GM12878 (cell line): ENCODE measurements at regions not wholly inside any gene's neighbourhood (a gene's known extent, or its start where the extent isn't known, plus 50 kb on each side); places are given as distances from the start of the nearest gene placed in this dataset.

Experiments used
- ATAC-seq: fragments of 200-7000 bp; cut with Tn5 transposase; 3 replicates; pipeline ENCODE4 v1.9.1; 2020; ENCODE audit warnings: mild to moderate bottlenecking, moderate library complexity
- BruUV-seq: library from RNA; stranded (reverse); fragments of 400-500 nt; replicated peaks from 2 replicates; lab custom pipeline; 2021; lab: Mats Ljungman, UMichigan
- CTCF ChIA-PET: fragments of 300-600 bp; sonication (Branson Sonifier 250); formaldehyde crosslinking; extraction: SDS; loops from one replicate; lab custom pipeline; 2021; ENCODE audit warnings: inconsistent platforms; lab: Yijun Ruan, JAX
- POLR2A ChIA-PET: fragments of 350-600 bp; formaldehyde crosslinking; extraction: SDS; loops from one replicate; lab custom pipeline; 2021; ENCODE audit warnings: inconsistent platforms; lab: Charles Lee
- RAD21 ChIA-PET: fragments of 300-600 bp; sonication (Branson Sonifier 250); formaldehyde crosslinking; loops from one replicate; lab custom pipeline; 2023; ENCODE audit warnings: antibody characterized with exemption; ENCODE audit not compliant: unreplicated experiment; lab: Charles Lee
- SMC1A ChIA-PET: fragments of 300-600 bp; sonication (Branson Sonifier 250); formaldehyde crosslinking; loops from one replicate; lab custom pipeline; 2023; ENCODE audit not compliant: unreplicated experiment, uncharacterized antibody; lab: Charles Lee
- DNase-seq: peaks from one replicate; pipeline ENCODE4 v3.0.0-alpha.2; 2011; ENCODE audit warnings: low read depth, low spot score
- FAIRE-seq: peaks from 3 replicates; lab custom pipeline; 2011; peaks lifted over from hg19 to GRCh38; lab: Jason Lieb, UNC
- H2AFZ ChIP-seq: 2 replicates; pipeline ENCODE4 v1.6.0; 2011; ENCODE audit warnings: low read depth, low read length, control low read depth; ENCODE audit not compliant: control insufficient read depth
- H3K27ac ChIP-seq: 2 replicates; pipeline ENCODE4 v1.5.1; 2011; ENCODE audit warnings: control low read depth; ENCODE audit not compliant: control insufficient read depth, insufficient read depth
- H3K27me3 ChIP-seq, 2 experiments: replicated peaks in 1 of 2; 2 replicates each; pipeline versions ENCODE4 v1.6.0 to v1.6.1; 2011; ENCODE audit warnings: low read length in 1 of 2; ENCODE audit not compliant: control insufficient read depth in 2 of 2, insufficient read depth in 2 of 2
- H3K36me3 ChIP-seq, 2 experiments: 2 replicates each; pipeline ENCODE4 v1.5.1; 2011; ENCODE audit warnings: low read length in 1 of 2; ENCODE audit not compliant: control insufficient read depth in 2 of 2, insufficient read depth in 2 of 2
- H3K4me1 ChIP-seq: 2 replicates; pipeline ENCODE4 v1.6.1; 2011; ENCODE audit warnings: mild to moderate bottlenecking, low read length, moderate library complexity, mixed read lengths; ENCODE audit not compliant: control insufficient read depth, insufficient read depth
- H3K4me2 ChIP-seq: 2 replicates; pipeline ENCODE4 v1.6.0; 2011; ENCODE audit warnings: control low read depth; ENCODE audit not compliant: control insufficient read depth, insufficient read depth
- H3K4me3 ChIP-seq: fragments of 200-600 bp; sonication (generic); 2 replicates; pipeline ENCODE4 v1.5.1; 2016
- H3K79me2 ChIP-seq: 2 replicates; pipeline ENCODE4 v1.6.0; 2011; ENCODE audit warnings: low read length; ENCODE audit not compliant: control insufficient read depth, insufficient read depth
- H3K9ac ChIP-seq: 2 replicates; pipeline ENCODE4 v1.8.0; 2011; ENCODE audit warnings: low read length, control low read depth, mixed read lengths; ENCODE audit not compliant: control insufficient read depth, insufficient read depth
- H3K9me3 ChIP-seq: replicated peaks from 3 replicates; pipeline ENCODE4 v1.5.1; 2011; ENCODE audit warnings: mild to moderate bottlenecking, low read length; ENCODE audit not compliant: control insufficient read depth, insufficient read depth
- H4K20me1 ChIP-seq: 2 replicates; pipeline ENCODE4 v1.6.0; 2011; ENCODE audit not compliant: control insufficient read depth, insufficient read depth
- BACH1 ChIP-seq: fragments of 450-650 bp; IDR thresholded peaks from 2 replicates; pipeline ENCODE4 v1.6.1; 2017; ENCODE audit warnings: mild to moderate bottlenecking, borderline replicate concordance
- ETV6 ChIP-seq, 2 experiments: fragments of 450-650 bp in 1 of 2; IDR thresholded peaks in 1 of 2; conservative IDR thresholded peaks in 1 of 2; 2 replicates each; pipeline ENCODE4 v1.6.1; 2014; ENCODE audit warnings: antibody characterized with exemption in 1 of 2, borderline replicate concordance in 1 of 2, low read depth in 1 of 2, mild to moderate bottlenecking in 1 of 2, moderate library complexity in 1 of 2
- EZH2 ChIP-seq: IDR thresholded peaks from 2 replicates; pipeline ENCODE4 v1.6.1; 2012; ENCODE audit warnings: low read depth, mild to moderate bottlenecking, control low read depth, inconsistent platforms, low read length, borderline replicate concordance; ENCODE audit not compliant: control insufficient read depth
- GATAD2B ChIP-seq: fragments of 450-650 bp; conservative IDR thresholded peaks from 2 replicates; pipeline ENCODE4 v1.6.1; 2017; ENCODE audit warnings: low read depth, mild to moderate bottlenecking, moderate library complexity
- POLR2A ChIP-seq: IDR thresholded peaks from 2 replicates; pipeline ENCODE4 v1.6.1; 2011; ENCODE audit warnings: low read depth, mild to moderate bottlenecking, low read length
- POLR2AphosphoS2 ChIP-seq: IDR thresholded peaks from 2 replicates; pipeline ENCODE4 v1.6.1; 2011; ENCODE audit warnings: low read depth, mild to moderate bottlenecking, low read length, improper control_type of control experiment, moderate library complexity
- PRDM15 ChIP-seq: fragments of 450-650 bp; formaldehyde crosslinking; IDR thresholded peaks from 2 replicates; pipeline ENCODE4 v1.4.0; 2020; ENCODE audit warnings: mild to moderate bottlenecking, moderate library complexity
- RAD21 ChIP-seq: IDR thresholded peaks from 2 replicates; pipeline ENCODE4 v1.6.1; 2011; ENCODE audit warnings: mild to moderate bottlenecking, low read depth, low read length, moderate library complexity; ENCODE audit not compliant: insufficient read depth
- RELB ChIP-seq: fragments of 450-650 bp; IDR thresholded peaks from 2 replicates; pipeline ENCODE4 v1.6.1; 2017; ENCODE audit warnings: low read depth, mild to moderate bottlenecking, moderate library complexity
- RFX5 ChIP-seq: IDR thresholded peaks from 2 replicates; pipeline ENCODE4 v1.6.1; 2011; ENCODE audit warnings: low read depth, low read length, improper control_type of control experiment
- SIX5 ChIP-seq: IDR thresholded peaks from 2 replicates; pipeline ENCODE4 v1.6.1; 2011; ENCODE audit warnings: mild to moderate bottlenecking, low read depth, low read length, moderate library complexity; ENCODE audit not compliant: severe bottlenecking
- SMARCA5 ChIP-seq: fragments of 450-650 bp; IDR thresholded peaks from 2 replicates; pipeline ENCODE4 v1.6.1; 2017; ENCODE audit warnings: mild to moderate bottlenecking
- SRF ChIP-seq, 2 experiments: IDR thresholded peaks; 2 replicates each; pipeline ENCODE4 v1.6.1; 2011; ENCODE audit warnings: low read depth in 2 of 2, low read length in 2 of 2, mild to moderate bottlenecking in 1 of 2, moderate library complexity in 1 of 2
- TBL1XR1 ChIP-seq: IDR thresholded peaks from 2 replicates; pipeline ENCODE4 v1.6.1; 2012; ENCODE audit warnings: low read depth, low read length, improper control_type of control experiment
- ZBTB33 ChIP-seq: fragments of 450-650 bp; IDR thresholded peaks from 2 replicates; pipeline ENCODE4 v1.6.1; 2017; ENCODE audit warnings: mild to moderate bottlenecking
- ZNF24 ChIP-seq: fragments of 450-650 bp; IDR thresholded peaks from 2 replicates; pipeline ENCODE4 v1.6.1; 2017; ENCODE audit warnings: antibody characterized with exemption, mild to moderate bottlenecking
- ZNF274 ChIP-seq: IDR thresholded peaks from one replicate; pipeline ENCODE4 v1.8.0; 2011; ENCODE audit not compliant: insufficient read length, insufficient read depth
- ZZZ3 ChIP-seq: IDR thresholded peaks from 2 replicates; pipeline ENCODE4 v1.6.1; 2011; ENCODE audit warnings: low read depth; ENCODE audit not compliant: control insufficient read depth, insufficient read length
- WGBS: methylation state at CpG from one replicate; pipeline ENCODE4 v1.1.6; 2016; ENCODE audit warnings: low lambda C conversion rate; ENCODE audit not compliant: insufficient replicate concordance, insufficient coverage; ENCODE audit errors: missing lambda C conversion rate; 5-methylcytosine and 5-hydroxymethylcytosine counted together
- in situ Hi-C: fragments of 300-500 bp; cut with MboI; formaldehyde crosslinking; loops from 9 replicates; pipeline ENCODE4 v1.14.3; 2018; ENCODE audit warnings: mixed read lengths
- intact Hi-C: fragments of 100-400 bp; cut with micrococcal nuclease; formaldehyde crosslinking; loops from one replicate; pipeline ENCODE4 v1.14.2; 2022; ENCODE audit not compliant: unreplicated experiment

GRCh38 chr3:63179862-63180522 is 98.1 kb upstream of the SYNPR start:
- intact Hi-C loops, result no loop called here
- H3K36me3 ChIP-seq, result no peaks in the 10 kb centered on the region
- ChIA-PET CTCF (no interaction called here), RAD21 (no interaction called here), SMC1A (no interaction called here), POLR2A (no interaction called here)
- no peak for DNase-seq
- no peak overlapping the region for H3K9ac ChIP-seq
- H3K27me3 ChIP-seq, result no peaks in the 10 kb centered on the region
- no peaks in the 10 kb centered on the region for H3K4me1 ChIP-seq
- BruUV-seq, result no TSS peak
- H3K79me2 ChIP-seq, result no peaks in the 10 kb centered on the region
- FAIRE-seq, result no peak
- in situ Hi-C loops, result no loop called here
- ATAC-seq, result no peak
- 2% methylated on average over 4 of the region's 4 CpGs for WGBS
- no peaks in the 10 kb centered on the region for H3K9me3 ChIP-seq
- H4K20me1 ChIP-seq, result no peaks in the 10 kb centered on the region
- no peak overlapping the region for H3K27ac ChIP-seq
- H3K4me3 ChIP-seq, result no peak overlapping the region
- H3K4me2 ChIP-seq, result no peak overlapping the region
- H2AFZ ChIP-seq, result no peak overlapping the region
- no peak for TF ChIP-seq RAD21
- no peak for TF ChIP-seq GATAD2B
- TF ChIP-seq POLR2A, result no peak
- no peak for TF ChIP-seq RFX5
- no peak for TF ChIP-seq POLR2AphosphoS2
- TF ChIP-seq TBL1XR1, result no peak
- TF ChIP-seq ZNF274, result no peak
- no peak for TF ChIP-seq ZBTB33
- TF ChIP-seq ETV6 (conservative IDR thresholded peaks at IDR 0.05 in 1 of 2, IDR thresholded peaks at IDR 0.05 in 1 of 2; ENCODE audit: borderline replicate concordance in 1 of 2, low read depth in 1 of 2), result no peak
- TF ChIP-seq SMARCA5, result no peak
- TF ChIP-seq BACH1, result no peak
- no peak for TF ChIP-seq RELB
- no peak for TF ChIP-seq EZH2
- no peak for TF ChIP-seq PRDM15 (CRISPR knock-in tag)
- TF ChIP-seq ZZZ3, result no peak
- no peak for TF ChIP-seq SIX5
- TF ChIP-seq SRF (IDR thresholded peaks at IDR 0.05; ENCODE audit: low read depth in 2 of 2, low read length in 2 of 2), result no peak
- TF ChIP-seq ZNF24, result no peak
